Liver (tissue), 8 donors: ENCODE measurements at regions not wholly inside any gene's neighbourhood (a gene's known extent, or its start where the extent isn't known, plus 50 kb on each side); places are given as distances from the start of the nearest gene placed in this dataset.

ENCODE experiments used
- DNase-seq: peaks from one replicate; pipeline ENCODE4 v3.0.0-alpha.2; 2017; ENCODE audit warnings: low spot score
- H3K27ac ChIP-seq, 2 donors: one replicate each; pipeline ENCODE4 v1.7.0; 2013; ENCODE audit warnings: inconsistent platforms in 2 of 2, low read length in 2 of 2, control low read depth in 1 of 2, low read depth in 1 of 2, mild to moderate bottlenecking in 1 of 2
- H3K27me3 ChIP-seq, 4 donors: one replicate each; pipeline versions ENCODE4 v1.6.1 to v1.7.0; 2013; ENCODE audit warnings: low read length in 3 of 4, inconsistent platforms in 1 of 4, mild to moderate bottlenecking in 1 of 4, moderate library complexity in 1 of 4; ENCODE audit not compliant: control insufficient read depth in 4 of 4, insufficient read depth in 4 of 4
- H3K36me3 ChIP-seq, 4 donors: one replicate each; pipeline versions ENCODE4 v1.6.1 to v1.7.0; 2013; ENCODE audit warnings: low read length in 3 of 4, mild to moderate bottlenecking in 3 of 4, low read depth in 1 of 4, moderate library complexity in 1 of 4; ENCODE audit not compliant: control insufficient read depth in 4 of 4, insufficient read depth in 3 of 4
- H3K4me1 ChIP-seq, 4 donors: one replicate each; pipeline versions ENCODE4 v1.6.1 to v1.7.0; 2013; ENCODE audit warnings: low read length in 3 of 4, mild to moderate bottlenecking in 3 of 4, moderate library complexity in 1 of 4; ENCODE audit not compliant: control insufficient read depth in 4 of 4, insufficient read depth in 4 of 4
- H3K4me3 ChIP-seq, 3 donors: one replicate each; pipeline versions ENCODE4 v1.6.1 to v1.7.0; 2013; ENCODE audit warnings: low read length in 3 of 3, control low read depth in 1 of 3, low read depth in 1 of 3, mild to moderate bottlenecking in 1 of 3
- H3K9ac ChIP-seq, 2 donors: one replicate each; pipeline ENCODE4 v1.7.0; 2013; ENCODE audit warnings: low read length in 2 of 2, mild to moderate bottlenecking in 2 of 2, moderate library complexity in 2 of 2, control low read depth in 1 of 2, low read depth in 1 of 2
- H3K9me3 ChIP-seq, 4 donors: one replicate each; pipeline versions ENCODE4 v1.6.1 to v1.7.0; 2013; ENCODE audit warnings: low read length in 3 of 4; ENCODE audit not compliant: control insufficient read depth in 4 of 4
- EGR1 ChIP-seq, 2 donors: IDR thresholded peaks; 2 replicates each; pipeline ENCODE4 v1.6.1; 2016 to 2018; ENCODE audit warnings: antibody characterized with exemption in 2 of 2, low read depth in 2 of 2
- FOXA1 ChIP-seq: IDR thresholded peaks from 2 replicates; pipeline ENCODE4 v1.6.1; 2016; ENCODE audit warnings: antibody characterized with exemption
- FOXA2 ChIP-seq: IDR thresholded peaks from 2 replicates; pipeline ENCODE4 v1.6.1; 2016; ENCODE audit warnings: antibody characterized with exemption
- GABPA ChIP-seq, 2 donors: IDR thresholded peaks in 1 of 2; conservative IDR thresholded peaks in 1 of 2; 2 replicates each; pipeline ENCODE4 v1.6.1; 2016; ENCODE audit warnings: antibody characterized with exemption in 2 of 2, mild to moderate bottlenecking in 1 of 2, moderate library complexity in 1 of 2
- HNF4A ChIP-seq, 2 donors: conservative IDR thresholded peaks; 2 replicates each; pipeline ENCODE4 v1.6.1; 2016; ENCODE audit warnings: antibody characterized with exemption in 2 of 2, mild to moderate bottlenecking in 2 of 2
- HNF4G ChIP-seq: IDR thresholded peaks from 2 replicates; pipeline ENCODE4 v1.6.1; 2016; ENCODE audit warnings: antibody characterized with exemption
- JUND ChIP-seq, 2 donors: IDR thresholded peaks; 2 replicates each; pipeline ENCODE4 v1.6.1; 2016; ENCODE audit warnings: antibody characterized with exemption in 2 of 2
- NR2F2 ChIP-seq: IDR thresholded peaks from 2 replicates; pipeline ENCODE4 v1.6.1; 2016; ENCODE audit warnings: antibody characterized with exemption
- RAD21 ChIP-seq, 2 donors: IDR thresholded peaks; 2 replicates each; pipeline ENCODE4 v1.6.1; 2016; ENCODE audit warnings: antibody characterized with exemption in 2 of 2, mild to moderate bottlenecking in 2 of 2
- RXRA ChIP-seq, 2 donors: IDR thresholded peaks; 2 replicates each; pipeline ENCODE4 v1.6.1; 2017 to 2018; ENCODE audit warnings: antibody characterized with exemption in 2 of 2, mild to moderate bottlenecking in 1 of 2
- SP1 ChIP-seq: IDR thresholded peaks from 2 replicates; pipeline ENCODE4 v1.6.1; 2018; ENCODE audit warnings: antibody characterized with exemption, mild to moderate bottlenecking
- TAF1 ChIP-seq: conservative IDR thresholded peaks from 2 replicates; pipeline ENCODE4 v1.6.1; 2016; ENCODE audit warnings: antibody characterized with exemption, mild to moderate bottlenecking
- YY1 ChIP-seq: IDR thresholded peaks from 2 replicates; pipeline ENCODE4 v1.6.1; 2016; ENCODE audit warnings: antibody characterized with exemption, mild to moderate bottlenecking
- WGBS: extraction: QIAGEN DNeasy Blood & Tissue Kit; methylation state at CpG from one replicate; pipeline ENCODE4 v1.1.7; 2013; 5-methylcytosine and 5-hydroxymethylcytosine counted together
- TF ChIP-seq, protein P1 (sequence below): IDR thresholded peaks from 2 replicates; pipeline ENCODE4 v1.6.1; 2016; ENCODE audit warnings: antibody characterized with exemption
- TF ChIP-seq, protein P2 (sequence below): IDR thresholded peaks from 2 replicates; pipeline ENCODE4 v1.6.1; 2016; ENCODE audit warnings: antibody characterized with exemption
- TF ChIP-seq, protein P3 (sequence below): IDR thresholded peaks from 2 replicates; pipeline ENCODE4 v1.6.1; 2016; ENCODE audit warnings: antibody characterized with exemption, mild to moderate bottlenecking
- TF ChIP-seq, protein P4 (sequence below): IDR thresholded peaks from 2 replicates; pipeline ENCODE4 v1.6.1; 2016; ENCODE audit warnings: antibody characterized with exemption
- TF ChIP-seq, protein P5 (sequence below): fragments of 150-350 bp; IDR thresholded peaks from 2 replicates; pipeline ENCODE4 v1.5.1; 2017; ENCODE audit warnings: improper control_type of control experiment, low read depth, low read length; ENCODE audit not compliant: missing input control
- donor health status: healthy.
- donor health status: healthy.
- donor health status: healthy.
- donor health status: healthy.
- donor health status: healthy.

DNA sequence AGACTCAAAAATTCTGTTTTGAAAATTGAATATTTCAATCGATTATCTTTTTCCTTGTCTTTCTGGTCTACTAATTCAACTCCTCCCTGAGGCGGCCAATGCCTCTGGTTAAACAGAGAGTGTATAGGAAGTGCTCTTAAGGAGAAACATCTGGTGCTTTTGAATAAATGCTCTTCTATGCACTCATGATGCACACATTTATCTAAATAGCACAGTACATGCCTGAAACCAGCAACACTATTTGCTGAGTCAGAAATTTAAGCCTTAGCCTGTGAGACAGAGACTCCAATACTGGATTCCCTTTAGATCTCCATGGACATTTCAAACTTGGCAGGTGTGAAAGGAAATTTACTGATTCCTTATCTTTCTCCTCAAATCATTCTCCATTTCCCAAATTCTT lies 118.6 kb downstream of the SLIT2 start:
- DNase-seq, result no peak
- no peak for TF ChIP-seq HNF4A (conservative IDR thresholded peaks at IDR 0.05)
- TF ChIP-seq NR2F2, result no peak
- no peak for TF ChIP-seq FOXA1
- TF ChIP-seq, protein P1, sequence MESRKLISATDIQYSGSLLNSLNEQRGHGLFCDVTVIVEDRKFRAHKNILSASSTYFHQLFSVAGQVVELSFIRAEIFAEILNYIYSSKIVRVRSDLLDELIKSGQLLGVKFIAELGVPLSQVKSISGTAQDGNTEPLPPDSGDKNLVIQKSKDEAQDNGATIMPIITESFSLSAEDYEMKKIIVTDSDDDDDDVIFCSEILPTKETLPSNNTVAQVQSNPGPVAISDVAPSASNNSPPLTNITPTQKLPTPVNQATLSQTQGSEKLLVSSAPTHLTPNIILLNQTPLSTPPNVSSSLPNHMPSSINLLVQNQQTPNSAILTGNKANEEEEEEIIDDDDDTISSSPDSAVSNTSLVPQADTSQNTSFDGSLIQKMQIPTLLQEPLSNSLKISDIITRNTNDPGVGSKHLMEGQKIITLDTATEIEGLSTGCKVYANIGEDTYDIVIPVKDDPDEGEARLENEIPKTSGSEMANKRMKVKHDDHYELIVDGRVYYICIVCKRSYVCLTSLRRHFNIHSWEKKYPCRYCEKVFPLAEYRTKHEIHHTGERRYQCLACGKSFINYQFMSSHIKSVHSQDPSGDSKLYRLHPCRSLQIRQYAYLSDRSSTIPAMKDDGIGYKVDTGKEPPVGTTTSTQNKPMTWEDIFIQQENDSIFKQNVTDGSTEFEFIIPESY, result no peak
- TF ChIP-seq, protein P2, sequence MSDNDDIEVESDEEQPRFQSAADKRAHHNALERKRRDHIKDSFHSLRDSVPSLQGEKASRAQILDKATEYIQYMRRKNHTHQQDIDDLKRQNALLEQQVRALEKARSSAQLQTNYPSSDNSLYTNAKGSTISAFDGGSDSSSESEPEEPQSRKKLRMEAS, result no peak
- TF ChIP-seq EGR1 (IDR thresholded peaks at IDR 0.05; ENCODE audit: low read depth in 2 of 2), result no peak
- TF ChIP-seq, protein P3, sequence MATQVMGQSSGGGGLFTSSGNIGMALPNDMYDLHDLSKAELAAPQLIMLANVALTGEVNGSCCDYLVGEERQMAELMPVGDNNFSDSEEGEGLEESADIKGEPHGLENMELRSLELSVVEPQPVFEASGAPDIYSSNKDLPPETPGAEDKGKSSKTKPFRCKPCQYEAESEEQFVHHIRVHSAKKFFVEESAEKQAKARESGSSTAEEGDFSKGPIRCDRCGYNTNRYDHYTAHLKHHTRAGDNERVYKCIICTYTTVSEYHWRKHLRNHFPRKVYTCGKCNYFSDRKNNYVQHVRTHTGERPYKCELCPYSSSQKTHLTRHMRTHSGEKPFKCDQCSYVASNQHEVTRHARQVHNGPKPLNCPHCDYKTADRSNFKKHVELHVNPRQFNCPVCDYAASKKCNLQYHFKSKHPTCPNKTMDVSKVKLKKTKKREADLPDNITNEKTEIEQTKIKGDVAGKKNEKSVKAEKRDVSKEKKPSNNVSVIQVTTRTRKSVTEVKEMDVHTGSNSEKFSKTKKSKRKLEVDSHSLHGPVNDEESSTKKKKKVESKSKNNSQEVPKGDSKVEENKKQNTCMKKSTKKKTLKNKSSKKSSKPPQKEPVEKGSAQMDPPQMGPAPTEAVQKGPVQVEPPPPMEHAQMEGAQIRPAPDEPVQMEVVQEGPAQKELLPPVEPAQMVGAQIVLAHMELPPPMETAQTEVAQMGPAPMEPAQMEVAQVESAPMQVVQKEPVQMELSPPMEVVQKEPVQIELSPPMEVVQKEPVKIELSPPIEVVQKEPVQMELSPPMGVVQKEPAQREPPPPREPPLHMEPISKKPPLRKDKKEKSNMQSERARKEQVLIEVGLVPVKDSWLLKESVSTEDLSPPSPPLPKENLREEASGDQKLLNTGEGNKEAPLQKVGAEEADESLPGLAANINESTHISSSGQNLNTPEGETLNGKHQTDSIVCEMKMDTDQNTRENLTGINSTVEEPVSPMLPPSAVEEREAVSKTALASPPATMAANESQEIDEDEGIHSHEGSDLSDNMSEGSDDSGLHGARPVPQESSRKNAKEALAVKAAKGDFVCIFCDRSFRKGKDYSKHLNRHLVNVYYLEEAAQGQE, result no peak
- no peak for TF ChIP-seq RXRA (IDR thresholded peaks at IDR 0.05)
- no peak for TF ChIP-seq GABPA (IDR thresholded peaks at IDR 0.05 in 1 of 2, conservative IDR thresholded peaks at IDR 0.05 in 1 of 2)
- TF ChIP-seq, protein P4, sequence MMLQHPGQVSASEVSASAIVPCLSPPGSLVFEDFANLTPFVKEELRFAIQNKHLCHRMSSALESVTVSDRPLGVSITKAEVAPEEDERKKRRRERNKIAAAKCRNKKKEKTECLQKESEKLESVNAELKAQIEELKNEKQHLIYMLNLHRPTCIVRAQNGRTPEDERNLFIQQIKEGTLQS, result no peak
- TF ChIP-seq, protein P5, sequence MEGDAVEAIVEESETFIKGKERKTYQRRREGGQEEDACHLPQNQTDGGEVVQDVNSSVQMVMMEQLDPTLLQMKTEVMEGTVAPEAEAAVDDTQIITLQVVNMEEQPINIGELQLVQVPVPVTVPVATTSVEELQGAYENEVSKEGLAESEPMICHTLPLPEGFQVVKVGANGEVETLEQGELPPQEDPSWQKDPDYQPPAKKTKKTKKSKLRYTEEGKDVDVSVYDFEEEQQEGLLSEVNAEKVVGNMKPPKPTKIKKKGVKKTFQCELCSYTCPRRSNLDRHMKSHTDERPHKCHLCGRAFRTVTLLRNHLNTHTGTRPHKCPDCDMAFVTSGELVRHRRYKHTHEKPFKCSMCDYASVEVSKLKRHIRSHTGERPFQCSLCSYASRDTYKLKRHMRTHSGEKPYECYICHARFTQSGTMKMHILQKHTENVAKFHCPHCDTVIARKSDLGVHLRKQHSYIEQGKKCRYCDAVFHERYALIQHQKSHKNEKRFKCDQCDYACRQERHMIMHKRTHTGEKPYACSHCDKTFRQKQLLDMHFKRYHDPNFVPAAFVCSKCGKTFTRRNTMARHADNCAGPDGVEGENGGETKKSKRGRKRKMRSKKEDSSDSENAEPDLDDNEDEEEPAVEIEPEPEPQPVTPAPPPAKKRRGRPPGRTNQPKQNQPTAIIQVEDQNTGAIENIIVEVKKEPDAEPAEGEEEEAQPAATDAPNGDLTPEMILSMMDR, result no peak
- no peak for TF ChIP-seq RAD21 (IDR thresholded peaks at IDR 0.05)
- no peak for TF ChIP-seq TAF1
- TF ChIP-seq HNF4G, result no peak
- TF ChIP-seq FOXA2, result no peak
- no peak for TF ChIP-seq SP1
- no peak for TF ChIP-seq YY1
- no peak for TF ChIP-seq JUND (IDR thresholded peaks at IDR 0.05)
- 84% methylated on average over 2 of the region's 2 CpGs for WGBS

DNA sequence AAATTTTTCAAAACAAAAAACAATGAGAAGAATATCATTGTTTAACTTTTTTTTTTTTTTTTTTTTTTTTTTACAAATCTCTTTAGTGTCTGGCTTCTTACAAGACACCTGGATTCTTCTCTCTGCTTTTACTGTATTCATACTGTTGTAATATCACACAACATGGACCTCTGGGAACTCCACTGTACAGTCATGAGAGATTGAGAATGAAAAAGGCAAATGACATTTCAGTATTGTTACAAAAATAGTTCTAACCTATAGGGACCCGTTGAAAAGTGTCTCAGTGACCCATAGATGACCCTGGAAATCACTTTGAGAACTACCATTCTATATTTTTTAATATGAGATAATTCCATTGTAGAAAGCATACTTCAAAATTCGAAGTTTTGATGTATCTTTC lies 124.4 kb downstream of the SLIT2 start:
- TF ChIP-seq RAD21 (IDR thresholded peaks at IDR 0.05) (no peak), HNF4G (no peak), FOXA1 (no peak), RXRA (IDR thresholded peaks at IDR 0.05) (no peak), SP1 (no peak), EGR1 (IDR thresholded peaks at IDR 0.05; ENCODE audit: low read depth in 2 of 2) (no peak)
- TF ChIP-seq, protein P3, result no peak
- TF ChIP-seq, protein P4, result no peak
- Histone ChIP-seq H3K9me3 (no peaks in the 10 kb centered on the region), H3K4me3 (no peak overlapping the region), H3K36me3 (no peaks in the 10 kb centered on the region), H3K27ac (no peak overlapping the region), H3K4me1 (no peaks in the 10 kb centered on the region), H3K9ac (no peak overlapping the region), H3K27me3 (peaks cover 0 to 7% (median 0%) of the 10 kb centered on the region in 4 donors)
- no peak for DNase-seq
- 52% methylated on average over 2 of the region's 2 CpGs for WGBS

More for the DNA sequence above, 118.6 kb downstream of the SLIT2 start:
- Histone ChIP-seq H3K4me3 (no peak overlapping the region), H3K27me3 (peaks cover 0 to 4% (median 0%) of the 10 kb centered on the region in 4 donors), H3K9ac (no peak overlapping the region), H3K36me3 (no peaks in the 10 kb centered on the region), H3K9me3 (no peaks in the 10 kb centered on the region), H3K27ac (no peak overlapping the region), H3K4me1 (no peaks in the 10 kb centered on the region)
